ENCODE measurements at regions not wholly inside any gene's neighbourhood (a gene's known extent, or its start where the extent isn't known, plus 50 kb on each side); places are given as distances from the start of the nearest gene placed in this dataset.

DNA sequence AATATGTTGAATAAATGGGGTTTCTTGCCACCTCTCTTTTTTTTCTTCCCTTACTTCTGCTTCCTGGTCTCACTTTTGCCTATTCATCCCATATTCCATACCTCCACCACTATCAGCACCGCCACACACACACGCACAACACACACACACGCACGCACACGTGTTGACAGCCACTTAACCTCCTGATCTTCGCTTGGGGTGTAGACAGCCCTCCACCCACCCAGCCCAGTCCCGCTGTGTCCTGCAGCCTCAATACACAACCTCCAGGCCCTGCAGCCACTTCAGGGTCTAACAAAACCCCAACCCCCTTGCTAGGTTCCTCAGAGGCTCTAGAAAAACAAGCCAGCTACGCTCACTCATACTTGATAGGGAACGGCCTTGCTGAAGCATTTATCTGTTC lies 72.3 kb downstream of the LINC00237 start:
- no peak for DNase-seq (ENCODE audit: low spot score)
- in situ Hi-C loops (cut with HindIII; ENCODE audit: low sequenced_read_pairs) = no loop called here

DNA sequence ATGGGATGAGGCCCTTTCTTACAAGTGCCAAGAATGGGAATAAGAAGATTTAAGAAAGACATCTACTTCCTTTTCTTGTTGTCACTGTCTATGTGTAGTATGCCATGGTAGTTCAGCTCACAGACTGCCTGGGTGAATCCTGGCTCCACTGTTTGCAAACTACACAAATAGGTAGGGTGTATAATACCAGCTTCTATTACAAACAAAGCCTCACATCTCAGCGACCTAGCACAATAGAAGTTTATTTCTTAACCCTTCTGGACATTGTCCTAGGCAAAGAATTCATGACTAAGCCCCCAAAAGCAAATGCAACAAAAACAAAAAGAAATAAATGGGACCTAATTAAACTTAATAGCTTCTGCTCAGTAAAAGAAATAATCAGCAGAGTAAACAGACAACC lies 74.5 kb downstream of the LINC00237 start:
- in situ Hi-C loops (cut with HindIII; ENCODE audit: low sequenced_read_pairs) = no loop called here
- DNase-seq (ENCODE audit: low spot score) = no peak

DNA sequence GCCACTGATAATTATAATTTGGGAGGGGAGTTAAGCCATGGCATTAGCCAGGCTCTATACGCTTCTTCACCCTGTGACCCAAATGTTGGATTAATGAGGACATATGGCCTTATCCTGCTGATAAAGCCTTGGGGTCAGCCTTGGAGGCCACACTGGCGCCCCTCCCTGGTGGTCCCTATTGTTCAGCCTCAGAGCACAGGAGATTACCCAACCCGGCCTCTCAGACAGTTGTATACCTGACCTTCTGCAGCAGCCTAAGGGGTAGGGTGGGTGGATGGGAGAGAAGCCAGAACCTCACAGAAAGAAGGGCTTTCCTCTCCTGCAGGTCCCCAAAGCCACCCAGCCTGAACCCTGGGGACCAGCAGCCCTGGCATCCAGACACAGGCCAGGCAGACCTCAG lies 76.8 kb downstream of the LINC00237 start:
- no peak for DNase-seq (ENCODE audit: low spot score)
- in situ Hi-C loops (cut with HindIII; ENCODE audit: low sequenced_read_pairs) = no loop called here

DNA sequence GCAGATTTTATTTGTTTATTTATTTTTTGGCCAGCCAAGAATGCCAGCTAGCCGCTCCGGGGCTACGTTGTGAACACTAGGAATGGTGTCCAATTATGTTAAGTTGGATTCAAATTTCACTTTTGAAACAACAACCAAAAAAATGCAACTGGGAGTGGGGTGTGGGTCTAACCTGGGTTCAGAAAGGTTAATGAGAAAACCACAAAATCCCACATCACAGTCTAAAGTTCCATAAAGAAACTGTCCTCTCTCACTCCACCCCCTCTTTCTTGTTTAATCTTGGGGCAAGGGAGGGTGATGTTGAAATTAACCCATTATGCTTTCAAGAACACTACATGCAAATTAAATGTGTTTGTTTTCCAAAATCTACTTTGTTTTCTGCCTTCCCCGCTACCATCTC lies 77.2 kb downstream of the LINC00237 start:
- DNase-seq (ENCODE audit: low spot score) = no peak
- in situ Hi-C loops (cut with HindIII; ENCODE audit: low sequenced_read_pairs) = no loop called here

DNA sequence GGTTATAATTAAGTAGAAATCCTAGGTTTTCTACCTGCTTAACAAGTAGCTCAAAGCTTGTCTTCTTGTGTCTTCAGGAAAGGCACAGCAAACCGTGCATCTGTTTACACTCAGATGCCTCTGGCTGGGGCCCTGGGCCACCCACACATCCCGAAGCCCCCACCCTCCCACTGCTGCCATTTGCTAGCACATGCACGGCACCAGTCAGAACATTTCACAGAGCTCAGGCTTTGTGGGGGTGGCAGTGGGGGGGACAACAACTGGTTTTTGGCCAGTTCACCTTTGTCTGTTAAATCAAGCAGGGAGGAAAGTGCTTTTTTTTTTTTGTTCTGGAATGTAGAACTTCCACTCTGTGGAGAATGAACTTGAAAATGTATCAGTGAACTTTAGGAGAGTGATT lies 77.7 kb downstream of the LINC00237 start:
- in situ Hi-C loops (cut with HindIII; ENCODE audit: low sequenced_read_pairs) = no loop called here
- DNase-seq (ENCODE audit: low spot score) = no peak

DNA sequence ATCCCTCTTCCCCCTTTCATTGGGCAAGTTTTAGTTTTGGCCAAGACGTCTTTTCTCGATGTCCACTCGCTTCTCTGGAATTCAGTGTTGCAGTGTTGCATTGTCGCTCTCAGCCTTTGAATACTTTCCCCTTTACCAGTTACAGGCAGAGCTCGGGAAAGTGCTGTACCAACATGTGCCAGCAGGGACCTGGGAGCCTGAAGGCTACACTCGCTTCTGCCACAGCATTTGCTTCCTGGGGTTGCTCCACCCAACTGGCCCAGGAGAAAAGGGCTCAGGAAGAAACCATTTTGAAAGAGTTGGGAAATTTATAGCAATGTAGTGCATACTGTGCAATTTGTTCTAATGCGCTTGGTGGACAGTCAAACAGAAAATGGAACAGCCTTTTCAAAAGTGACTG lies 78.6 kb downstream of the LINC00237 start:
- in situ Hi-C loops (cut with HindIII; ENCODE audit: low sequenced_read_pairs) = no loop called here

DNA sequence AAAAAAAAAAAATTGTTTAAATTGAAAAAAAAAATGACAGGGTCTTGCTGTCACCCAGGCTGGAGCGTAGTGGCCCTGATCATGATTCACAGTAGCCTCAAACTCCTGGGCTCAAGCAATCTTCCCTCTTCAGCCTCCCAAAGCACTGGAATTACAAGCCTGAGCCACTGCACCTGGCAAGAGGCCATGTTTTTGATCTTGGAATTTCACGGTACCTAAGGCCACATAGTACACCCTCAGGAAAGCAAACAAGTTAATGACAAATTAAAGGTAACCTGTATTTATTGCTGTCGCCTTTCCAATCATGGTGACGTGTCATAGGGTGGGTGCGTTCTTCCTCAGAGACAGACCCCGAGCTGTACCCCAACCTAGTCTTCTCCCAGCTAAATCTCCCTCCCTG lies 79.2 kb downstream of the LINC00237 start:
- no peak for DNase-seq (ENCODE audit: low spot score)
- in situ Hi-C loops (cut with HindIII; ENCODE audit: low sequenced_read_pairs) = no loop called here

More for the DNA sequence above, 78.6 kb downstream of the LINC00237 start:
- no peak for DNase-seq (ENCODE audit: low spot score)

DNA sequence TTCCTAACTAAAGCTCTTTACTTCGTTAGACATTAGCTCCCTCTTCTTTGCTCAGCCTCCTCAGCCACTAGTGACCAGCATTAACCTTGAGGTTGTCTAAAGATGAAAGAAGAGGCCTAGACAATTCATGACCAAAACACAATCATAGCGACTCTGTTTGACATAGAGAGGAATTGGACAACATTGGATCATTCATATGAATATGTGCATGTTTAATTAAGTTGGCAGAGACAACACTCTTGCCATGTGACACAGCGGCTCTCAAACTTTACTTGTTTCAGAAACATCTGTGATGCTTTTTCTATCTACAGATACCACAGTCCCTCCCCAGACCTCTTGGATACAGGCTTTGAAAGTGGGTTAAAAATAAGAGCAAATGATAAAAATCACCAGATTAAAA lies 81.7 kb downstream of the LINC00237 start:
- in situ Hi-C loops (cut with HindIII; ENCODE audit: low sequenced_read_pairs) = no loop called here
- no peak for DNase-seq (ENCODE audit: low spot score)

DNA sequence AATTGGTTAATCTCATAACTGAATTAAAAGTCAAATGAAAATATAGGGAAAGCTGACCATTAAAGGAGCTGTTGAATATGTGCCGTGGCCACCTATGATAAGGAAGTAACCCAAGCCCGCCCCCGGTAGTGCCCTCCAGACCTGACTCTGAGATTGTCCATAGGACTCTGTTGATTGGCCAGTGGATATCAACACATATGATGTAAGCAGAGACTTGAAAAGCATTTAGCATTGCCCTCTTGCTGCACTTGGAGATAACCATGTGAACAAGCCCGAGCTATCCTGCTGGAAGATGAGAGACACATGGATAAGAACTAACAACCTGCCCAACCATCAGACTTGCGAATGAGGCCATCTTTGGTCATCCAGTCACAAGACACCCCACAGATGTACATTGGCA lies 83.2 kb downstream of the LINC00237 start:
- DNase-seq (ENCODE audit: low spot score) = no peak
- in situ Hi-C loops (cut with HindIII; ENCODE audit: low sequenced_read_pairs) = no loop called here

DNA sequence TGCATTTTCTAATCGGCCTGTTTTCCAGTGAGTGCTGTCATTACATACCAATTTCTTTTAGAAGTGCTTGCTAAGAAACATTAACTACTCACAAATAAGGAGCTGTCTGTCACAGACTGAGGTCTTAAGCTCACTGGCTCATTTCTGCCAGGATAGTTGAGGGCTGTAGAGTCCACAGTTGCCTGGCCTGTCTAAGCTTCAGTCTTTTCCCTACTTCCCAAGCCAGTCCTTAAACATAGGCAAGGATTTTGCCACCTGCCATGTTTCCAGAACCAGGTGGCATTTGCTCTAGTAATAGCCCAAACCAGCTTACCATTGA lies 84.7 kb downstream of the LINC00237 start:
- in situ Hi-C loops (cut with HindIII; ENCODE audit: low sequenced_read_pairs) = no loop called here
- DNase-seq (ENCODE audit: low spot score) = no peak

DNA sequence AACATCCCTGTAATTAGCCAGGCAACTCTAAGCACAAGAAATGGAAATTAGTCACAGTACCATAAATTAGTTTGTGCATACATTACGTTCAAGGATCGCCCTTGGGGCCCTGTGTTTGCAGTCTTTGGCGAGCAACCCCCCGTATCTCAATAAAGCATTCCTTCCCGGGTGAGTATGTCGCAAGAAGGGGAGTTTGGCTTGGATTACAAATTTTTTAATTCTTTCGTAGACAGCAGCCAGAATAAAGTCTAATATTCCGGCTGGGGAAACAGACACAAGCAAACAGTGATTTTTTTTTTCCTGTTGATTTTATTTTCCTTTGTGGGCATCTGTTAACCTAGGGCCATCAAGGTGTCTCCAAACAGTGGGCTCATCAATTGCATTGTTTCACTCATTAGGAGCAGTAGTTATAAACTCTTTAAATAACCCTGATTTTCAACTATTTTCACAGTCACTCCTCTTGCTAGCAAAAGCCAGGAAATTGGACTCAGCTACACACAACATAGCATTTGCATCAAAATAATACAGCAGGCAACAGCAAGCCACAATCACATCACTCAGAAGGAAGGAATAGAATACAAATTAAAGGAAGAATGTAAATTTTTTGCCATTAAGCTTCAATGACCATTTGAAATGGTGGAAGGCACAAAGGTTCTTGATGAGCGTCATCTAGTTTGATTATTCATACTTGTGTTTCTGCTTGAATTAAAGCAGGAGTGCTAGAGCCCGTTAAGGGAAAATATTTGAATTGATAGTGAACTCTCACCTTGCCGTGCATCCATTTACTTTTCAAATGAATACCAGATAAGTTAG lies 85.3 kb downstream of the LINC00237 start:
- DNase-seq (ENCODE audit: low spot score) = no peak
- in situ Hi-C loops (cut with HindIII; ENCODE audit: low sequenced_read_pairs) = no loop called here

DNA sequence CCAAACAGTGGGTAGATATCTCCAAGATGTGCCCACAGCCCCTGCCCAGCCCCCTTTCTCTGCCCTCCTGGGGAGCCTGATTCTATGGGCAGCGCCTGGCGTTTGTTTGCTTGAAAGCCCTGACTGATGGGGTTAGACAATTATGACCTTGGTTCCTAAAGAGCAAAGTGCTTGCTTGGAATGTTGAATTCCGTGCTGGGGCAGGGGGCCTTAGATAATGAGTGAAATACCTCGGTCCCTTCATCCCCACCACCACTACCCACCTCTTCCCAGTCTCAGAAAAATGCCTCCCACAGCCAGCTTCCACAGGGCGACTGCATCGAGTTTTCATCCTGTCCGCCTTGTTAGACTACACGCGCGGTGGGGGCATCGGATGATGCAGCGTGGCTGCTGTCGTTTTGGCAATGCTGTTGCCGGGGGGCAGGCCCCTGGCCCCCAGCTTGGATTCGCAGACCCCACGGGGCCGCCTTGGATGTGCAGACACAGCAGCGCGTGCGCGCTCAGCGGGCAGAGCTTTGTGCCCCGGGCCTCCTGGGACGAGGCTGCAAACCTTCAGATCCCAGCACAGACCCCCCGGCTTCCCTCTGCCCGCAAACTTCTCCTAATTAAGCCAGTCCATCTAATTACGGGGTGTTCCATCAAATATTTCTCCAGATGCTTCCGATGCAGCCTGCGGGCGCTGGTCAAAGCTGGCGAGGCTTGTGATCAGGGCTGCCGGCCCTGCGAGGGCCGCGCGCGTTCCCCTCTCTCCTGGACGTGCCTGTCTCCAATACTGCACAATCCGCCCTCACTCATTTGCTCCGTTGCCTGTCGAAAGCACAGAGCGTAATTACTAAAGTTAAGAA lies 86.1 kb downstream of the LINC00237 start:
- no peak for DNase-seq (ENCODE audit: low spot score)
- in situ Hi-C loops (cut with HindIII; ENCODE audit: low sequenced_read_pairs) = no loop called here

DNA sequence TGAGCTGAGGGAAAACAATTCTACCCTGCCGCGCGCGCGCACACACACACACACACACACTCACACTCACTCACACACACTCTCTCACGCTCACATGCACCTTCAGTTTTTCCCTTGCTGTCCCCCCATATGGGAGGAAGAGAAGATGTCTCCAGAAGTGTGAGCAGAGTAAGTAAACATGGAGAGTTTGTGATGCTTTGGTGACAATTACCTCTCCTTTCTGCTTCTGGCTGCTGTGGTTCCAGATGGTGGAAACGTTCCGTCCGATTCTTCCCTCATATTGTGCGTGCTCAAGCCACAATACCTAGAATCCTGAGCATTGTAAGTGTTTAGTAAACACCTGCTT lies 86.7 kb downstream of the LINC00237 start:
- in situ Hi-C loops (cut with HindIII; ENCODE audit: low sequenced_read_pairs) = no loop called here

DNA sequence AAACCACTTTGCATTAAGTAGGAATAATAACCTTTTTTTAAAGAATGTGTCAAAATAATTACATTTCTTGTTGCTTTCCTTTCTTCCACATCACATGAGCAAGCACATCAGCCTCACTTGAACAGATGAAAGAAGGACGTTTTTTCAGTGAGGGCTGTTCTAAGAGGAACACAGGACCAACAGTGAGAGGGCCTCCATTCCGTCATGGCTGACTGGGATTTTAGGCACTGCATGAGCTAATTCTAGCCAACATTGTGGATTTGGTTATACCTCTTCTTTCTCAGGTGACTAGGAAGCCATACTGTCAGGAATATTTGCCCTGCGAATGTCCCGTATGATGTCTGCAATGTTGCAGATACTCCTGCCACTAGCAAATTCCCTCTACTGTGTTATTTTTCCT lies 87.6 kb downstream of the LINC00237 start:
- in situ Hi-C loops (cut with HindIII; ENCODE audit: low sequenced_read_pairs) = no loop called here
- DNase-seq (ENCODE audit: low spot score) = no peak

More for the DNA sequence above, 86.7 kb downstream of the LINC00237 start:
- DNase-seq (ENCODE audit: low spot score) = no peak

DNA sequence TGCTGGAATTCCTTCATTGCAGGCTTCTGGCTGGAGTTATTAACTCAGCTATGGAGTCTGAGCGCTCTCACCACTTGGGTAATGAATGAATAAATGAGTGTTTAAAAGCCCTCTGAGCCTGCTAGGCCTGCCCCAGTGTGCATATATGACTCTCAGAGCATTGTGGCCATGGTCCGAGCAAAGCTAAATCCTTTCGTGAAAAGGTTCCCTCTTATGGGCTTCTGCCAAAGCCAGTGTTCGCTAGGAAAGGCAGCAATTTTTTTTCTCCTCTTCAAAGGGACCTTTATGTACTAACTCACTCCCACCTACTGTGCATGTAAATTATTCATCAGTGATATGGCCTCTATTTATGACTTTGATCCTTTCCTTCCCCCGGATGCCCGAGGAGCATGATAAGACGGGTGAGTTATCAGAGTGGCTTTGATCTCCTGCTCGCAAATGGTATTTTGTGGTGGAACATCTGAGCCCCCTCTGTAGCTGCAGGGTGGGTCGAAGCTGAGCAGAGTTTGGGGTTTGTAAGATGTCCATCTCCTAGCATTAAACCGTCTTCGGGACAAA lies 88.6 kb downstream of the LINC00237 start:
- no peak for DNase-seq (ENCODE audit: low spot score)
- in situ Hi-C loops (cut with HindIII; ENCODE audit: low sequenced_read_pairs) = no loop called here

DNA sequence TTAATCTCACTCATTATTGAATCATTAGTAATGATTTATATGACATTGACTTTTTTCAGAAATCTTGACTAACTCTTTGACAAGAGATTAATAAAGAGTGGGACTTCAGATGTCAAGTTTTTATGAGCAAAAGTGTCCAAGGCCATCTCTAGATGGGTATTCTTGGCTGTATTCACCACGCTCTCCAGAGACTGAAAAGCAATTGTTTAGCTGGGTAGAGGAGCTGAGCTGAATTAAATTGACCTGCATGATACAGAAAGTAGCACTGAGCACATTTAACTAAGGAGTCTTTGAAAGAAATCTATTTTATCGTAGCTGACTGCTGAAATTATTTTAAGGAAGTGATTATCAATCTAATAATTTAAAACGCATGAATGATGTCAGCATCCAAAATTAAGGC lies 89.4 kb downstream of the LINC00237 start:
- DNase-seq (ENCODE audit: low spot score) = no peak
- in situ Hi-C loops (cut with HindIII; ENCODE audit: low sequenced_read_pairs) = no loop called here

DNA sequence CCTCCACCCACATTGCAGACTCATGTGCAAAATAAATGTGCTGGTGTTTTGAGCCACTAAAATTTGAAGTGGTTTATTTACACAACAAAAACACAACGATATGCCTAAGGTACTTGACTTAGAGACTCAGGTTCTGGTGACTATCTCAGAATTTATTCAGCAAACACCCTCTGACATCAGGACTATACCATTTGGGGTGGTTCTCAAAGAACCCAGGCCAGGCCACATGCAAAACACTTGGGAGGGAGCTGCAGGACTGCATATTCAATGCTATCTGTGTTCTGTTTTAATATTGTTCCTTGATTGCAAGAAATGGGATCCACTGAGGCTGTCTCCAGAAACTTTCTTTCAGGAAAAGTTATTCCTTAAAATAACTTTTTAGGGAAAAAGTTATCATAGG lies 91.6 kb downstream of the LINC00237 start:
- in situ Hi-C loops (cut with HindIII; ENCODE audit: low sequenced_read_pairs) = no loop called here
- DNase-seq (ENCODE audit: low spot score) = no peak

DNA sequence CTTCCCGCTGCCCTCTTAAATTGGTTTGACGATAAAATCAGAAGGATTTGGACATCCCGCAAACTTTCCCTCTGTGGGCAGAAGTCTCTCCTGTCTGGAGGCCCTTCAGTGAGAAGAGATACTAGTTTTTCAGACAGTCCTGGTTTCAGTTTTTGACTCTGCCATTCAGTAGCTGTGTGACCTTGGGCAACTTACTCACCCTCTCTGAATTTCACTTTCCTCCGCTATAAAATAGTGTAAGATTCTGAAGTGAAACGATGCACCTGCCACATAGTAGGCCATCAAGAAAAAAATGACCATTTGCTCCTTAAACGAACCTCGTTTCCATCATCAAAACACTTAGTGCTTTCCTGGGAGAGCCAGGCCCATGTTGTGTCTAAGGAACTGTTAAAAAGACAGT lies 97.2 kb downstream of the LINC00237 start:
- in situ Hi-C loops (cut with HindIII; ENCODE audit: low sequenced_read_pairs) = no loop called here
- DNase-seq (ENCODE audit: low spot score) = no peak

DNA sequence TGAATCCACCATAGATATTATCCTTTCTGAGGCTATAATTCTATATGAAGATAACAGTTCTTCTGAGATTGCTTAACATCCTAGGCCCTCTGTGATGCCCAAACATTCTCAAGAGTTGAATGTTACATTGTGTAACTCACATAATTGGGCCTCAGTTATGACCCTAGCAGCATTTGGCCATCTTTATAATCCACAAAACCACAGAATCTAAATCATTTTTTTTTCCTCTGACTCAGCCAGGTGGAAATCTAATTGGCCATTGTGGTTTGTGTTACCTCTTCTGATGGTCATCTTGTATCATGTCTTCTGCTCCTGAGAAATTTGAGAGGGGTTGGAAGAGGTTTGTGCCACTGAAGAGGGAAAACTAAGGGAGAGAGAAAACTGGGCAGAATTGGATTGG lies 99.5 kb downstream of the LINC00237 start:
- in situ Hi-C loops (cut with HindIII; ENCODE audit: low sequenced_read_pairs) = no loop called here
- DNase-seq (ENCODE audit: low spot score) = no peak

DNA sequence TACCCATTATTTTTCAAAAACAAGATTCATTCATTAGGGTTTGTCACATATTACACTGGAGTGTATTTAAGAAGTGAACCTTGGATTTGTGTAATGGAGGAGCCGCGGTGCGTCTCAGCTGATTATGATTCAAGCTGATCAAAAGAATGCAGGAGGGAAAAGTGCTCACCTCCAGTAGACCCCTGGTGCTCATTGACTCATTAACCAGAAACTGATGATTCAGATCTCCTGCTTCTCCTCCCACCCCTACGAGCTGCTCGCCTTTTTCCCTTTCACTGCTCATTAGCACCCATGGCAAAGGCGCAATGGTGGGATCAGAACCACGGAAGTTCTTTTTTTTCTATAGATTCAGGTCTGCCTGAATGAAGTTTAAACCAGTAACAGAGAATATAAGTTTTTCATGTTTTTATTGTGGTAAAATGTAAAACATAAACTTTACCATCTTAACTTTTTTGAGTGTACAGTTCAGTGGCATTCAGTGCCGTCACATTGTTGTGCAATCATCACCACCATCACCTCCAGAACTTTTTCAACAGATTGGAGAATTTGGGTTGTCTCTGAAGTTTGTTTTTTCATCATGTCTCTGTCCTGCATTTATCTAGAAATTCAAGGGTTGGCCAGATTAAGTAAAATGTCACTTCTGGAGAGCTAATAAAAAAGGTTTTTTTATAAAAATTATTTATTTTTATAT lies 101.6 kb downstream of the LINC00237 start:
- in situ Hi-C loops (cut with HindIII; ENCODE audit: low sequenced_read_pairs) = no loop called here
- no peak for DNase-seq (ENCODE audit: low spot score)

Data from G401 (cell line).